ENCODE measurements at regions not wholly inside any gene's neighbourhood (a gene's known extent, or its start where the extent isn't known, plus 50 kb on each side); places are given as distances from the start of the nearest gene placed in this dataset.

GRCh38 chr11:119865661-119866156 lies 136.7 kb upstream of the NECTIN1 start:
- H3K27ac ChIP-seq = no peak overlapping the region
- DNase-seq (ENCODE audit: low read depth, low spot score) = peak; percentile 80

DNA sequence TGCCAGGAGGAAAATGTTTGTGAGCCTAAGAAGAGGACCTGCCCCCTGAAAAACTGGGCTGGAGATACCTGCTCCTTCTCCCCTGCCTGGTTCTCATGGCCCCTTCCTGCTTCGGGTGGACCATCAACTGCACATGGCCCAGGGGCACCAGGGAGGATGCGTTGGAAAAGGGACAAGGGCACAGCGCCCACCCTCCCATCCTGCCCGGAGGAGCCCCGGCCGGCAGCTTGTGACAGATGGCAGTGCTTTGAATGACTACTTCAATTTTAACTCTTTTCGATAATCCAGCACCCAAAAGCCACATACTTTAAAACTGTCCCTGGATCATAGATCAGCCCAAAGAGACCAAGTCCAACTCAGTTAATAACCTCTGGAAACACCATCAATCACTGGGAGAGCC lies 135.8 kb upstream of the NECTIN1 start:
- DNase-seq (ENCODE audit: low read depth, low spot score) = no peak

GRCh38 chr11:119863851-119864601 lies 135.0 kb upstream of the NECTIN1 start:
- DNase-seq (ENCODE audit: low read depth, low spot score) = no peak
- H3K27ac ChIP-seq = no peak overlapping the region

More for the DNA sequence above, 135.8 kb upstream of the NECTIN1 start:
- no peak overlapping the region for H3K27ac ChIP-seq

GRCh38 chr11:119863236-119863635 lies 134.2 kb upstream of the NECTIN1 start:
- no peak overlapping the region for H3K27ac ChIP-seq
- no peak for DNase-seq (ENCODE audit: low read depth, low spot score)

DNA sequence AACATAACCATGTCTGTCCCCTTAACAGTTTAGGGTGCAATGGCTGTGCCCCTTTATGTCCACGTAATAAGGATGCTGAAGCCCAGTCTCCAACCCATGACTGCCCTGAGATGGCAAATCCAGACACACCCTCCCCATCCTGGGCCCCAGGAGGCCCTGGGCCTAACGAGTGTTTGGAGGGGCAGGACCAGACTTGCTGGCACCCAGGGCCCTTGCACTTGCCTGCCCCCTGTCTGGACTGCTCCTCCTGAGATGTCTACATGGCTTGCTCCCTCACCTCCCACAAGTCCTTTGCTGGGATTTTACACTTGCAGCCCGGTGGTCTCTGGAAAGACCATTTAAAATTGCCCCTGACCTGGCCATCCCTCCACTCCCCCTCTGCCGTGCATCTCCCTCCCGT lies 132.2 kb upstream of the NECTIN1 start:
- DNase-seq (ENCODE audit: low read depth, low spot score) = no peak
- no peak overlapping the region for H3K27ac ChIP-seq

- DNase-seq (ENCODE audit: low read depth, low spot score) = no peak
- no peak overlapping the region for H3K27ac ChIP-seq
Measured at GRCh38 chr11:119860561-119861094, 131.6 kb upstream of the NECTIN1 start.

DNA sequence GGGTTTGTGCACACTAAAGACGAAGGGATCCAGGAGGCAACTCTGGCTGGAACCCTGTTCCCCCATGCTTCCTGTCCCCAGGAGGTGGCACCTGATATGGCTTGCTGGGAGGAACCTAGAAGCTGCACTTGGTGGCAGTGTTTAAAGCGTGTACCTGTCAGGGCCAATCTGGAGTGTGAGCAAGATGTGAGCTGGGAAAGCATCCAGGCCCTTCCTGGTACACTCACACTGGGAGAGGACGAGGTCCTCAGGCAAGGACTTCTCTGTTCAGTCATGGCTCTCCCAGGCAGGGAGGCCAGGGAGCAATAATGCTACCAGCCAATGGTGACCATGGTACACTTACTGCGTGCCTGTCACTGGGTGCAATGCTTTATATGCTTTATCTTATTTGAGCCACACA lies 130.7 kb upstream of the NECTIN1 start:
- no peak for DNase-seq (ENCODE audit: low read depth, low spot score)
- no peak overlapping the region for H3K27ac ChIP-seq

GRCh38 chr11:119858288-119858687 lies 129.3 kb upstream of the NECTIN1 start:
- H3K27ac ChIP-seq = no peak overlapping the region
- DNase-seq (ENCODE audit: low read depth, low spot score) = no peak

DNA sequence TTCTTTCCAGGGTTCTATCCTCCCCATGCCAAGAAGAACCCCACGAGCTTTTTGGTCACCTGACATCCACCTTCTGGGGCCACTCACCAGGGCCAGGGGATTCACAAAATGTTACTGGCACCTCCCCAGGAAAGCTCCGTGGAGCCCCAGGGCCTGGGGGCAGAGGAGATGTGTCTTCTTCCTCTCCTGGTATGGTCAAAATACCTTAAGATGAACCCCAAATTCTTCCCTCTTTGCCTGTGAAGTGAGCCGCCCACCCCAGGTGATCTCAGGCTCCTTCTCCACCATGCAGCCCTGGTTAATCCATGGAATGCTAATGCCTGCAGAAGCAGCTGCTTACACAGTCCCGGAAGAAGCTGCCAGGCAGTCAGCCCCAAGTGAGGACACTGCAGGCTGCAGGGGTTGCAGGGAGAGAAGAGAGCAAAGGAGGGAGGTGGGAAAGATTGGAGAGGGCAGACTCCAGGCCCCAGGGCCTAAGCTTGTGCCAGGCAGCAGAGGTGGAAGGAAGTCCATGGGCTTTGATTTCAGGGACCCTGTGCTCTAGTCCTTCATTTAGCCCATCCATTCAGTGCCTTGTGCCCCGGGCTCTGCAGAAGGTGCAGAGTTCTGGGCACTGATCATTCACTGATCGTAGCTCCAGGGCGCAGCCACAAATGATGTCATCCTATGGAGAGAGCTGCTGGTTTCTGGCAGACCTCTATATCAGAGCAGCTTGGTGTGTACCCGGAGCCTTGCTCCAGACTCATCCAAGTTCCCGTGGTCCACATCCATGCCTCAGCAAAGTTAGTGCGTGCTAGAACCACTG lies 127.9 kb upstream of the NECTIN1 start:
- H3K27ac ChIP-seq = no peak overlapping the region
- no peak for DNase-seq (ENCODE audit: low read depth, low spot score)

DNA sequence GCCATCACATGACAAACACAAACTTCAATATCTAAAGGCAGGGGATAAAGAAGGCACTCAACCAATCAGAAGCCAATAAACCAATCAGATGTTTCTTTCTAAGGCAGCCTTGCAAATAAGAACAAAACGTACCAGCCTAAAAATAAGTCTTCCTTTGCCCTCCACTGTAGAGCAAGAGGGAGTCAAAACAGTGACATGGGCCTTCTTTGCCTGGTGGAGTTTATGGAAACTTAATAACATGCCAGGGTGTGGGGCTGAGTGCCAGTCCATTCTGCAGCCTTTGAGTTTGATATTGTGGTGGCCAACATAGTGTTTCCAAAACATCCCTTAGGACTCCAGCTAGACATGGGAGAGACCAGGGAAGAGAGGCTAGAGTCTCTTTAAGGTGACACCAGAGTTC lies 126.1 kb upstream of the NECTIN1 start:
- H3K27ac ChIP-seq = no peak overlapping the region
- DNase-seq (ENCODE audit: low read depth, low spot score) = no peak

GRCh38 chr11:119854521-119854920 lies 125.5 kb upstream of the NECTIN1 start:
- DNase-seq (ENCODE audit: low read depth, low spot score) = no peak

GRCh38 chr11:119853581-119854360 lies 124.8 kb upstream of the NECTIN1 start:
- DNase-seq (ENCODE audit: low read depth, low spot score) = no peak
- no peak overlapping the region for H3K27ac ChIP-seq

More at GRCh38 chr11:119854521-119854920, 125.5 kb upstream of the NECTIN1 start:
- no peak overlapping the region for H3K27ac ChIP-seq

DNA sequence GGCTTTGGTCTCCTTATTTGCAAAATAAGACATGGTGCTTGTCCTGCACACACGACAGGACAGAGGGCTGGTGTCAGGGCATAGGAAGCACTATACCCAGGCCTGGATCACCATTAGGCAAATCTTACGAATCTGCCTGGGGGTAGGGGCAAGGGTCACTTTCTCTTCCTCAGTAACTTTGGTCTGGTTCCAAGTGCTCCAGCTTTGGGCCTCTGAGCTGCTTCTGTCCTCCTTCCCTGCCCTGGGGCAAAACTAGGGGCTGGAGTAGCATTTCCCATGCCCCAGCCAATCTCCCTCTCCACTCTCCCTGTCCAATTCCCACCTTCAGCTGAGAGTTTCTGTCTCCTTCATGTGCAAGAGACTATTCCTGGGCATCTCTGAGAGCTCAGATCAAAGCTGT lies 123.7 kb upstream of the NECTIN1 start:
- DNase-seq (ENCODE audit: low read depth, low spot score) = no peak
- H3K27ac ChIP-seq = no peak overlapping the region

GRCh38 chr11:119850822-119851409 lies 121.9 kb upstream of the NECTIN1 start:
- no peak overlapping the region for H3K27ac ChIP-seq
- DNase-seq (ENCODE audit: low read depth, low spot score) = no peak

GRCh38 chr11:119849872-119850271 lies 120.9 kb upstream of the NECTIN1 start:
- DNase-seq (ENCODE audit: low read depth, low spot score) = no peak
- H3K27ac ChIP-seq = no peak overlapping the region

GRCh38 chr11:119847853-119848252 lies 118.9 kb upstream of the NECTIN1 start:
- no peak overlapping the region for H3K27ac ChIP-seq
- DNase-seq (ENCODE audit: low read depth, low spot score) = no peak

- no peak overlapping the region for H3K27ac ChIP-seq
- no peak for DNase-seq (ENCODE audit: low read depth, low spot score)
Measured at GRCh38 chr11:119846374-119846773, 117.4 kb upstream of the NECTIN1 start.

GRCh38 chr11:119845756-119846155 lies 116.8 kb upstream of the NECTIN1 start:
- peak; percentile 64 for DNase-seq (ENCODE audit: low read depth, low spot score)
- H3K27ac ChIP-seq = no peak overlapping the region

GRCh38 chr11:119845305-119845704 lies 116.3 kb upstream of the NECTIN1 start:
- DNase-seq (ENCODE audit: low read depth, low spot score) = no peak
- no peak overlapping the region for H3K27ac ChIP-seq

- DNase-seq (ENCODE audit: low read depth, low spot score) = no peak
- no peak overlapping the region for H3K27ac ChIP-seq
Measured at GRCh38 chr11:119844808-119845207, 115.8 kb upstream of the NECTIN1 start.

Data from epithelial cell of prostate (primary cell).